Gastroesophageal sphincter (tissue), 3 donors: ENCODE measurements at regions not wholly inside any gene's neighbourhood (a gene's known extent, or its start where the extent isn't known, plus 50 kb on each side); places are given as distances from the start of the nearest gene placed in this dataset.

Source experiments
- EP300 ChIP-seq: sonication (generic); formaldehyde crosslinking; IDR thresholded peaks from one replicate; pipeline ENCODE4 v1.6.1; 2017; ENCODE audit warnings: antibody characterized with exemption, mild to moderate bottlenecking
- POLR2AphosphoS5 ChIP-seq: sonication (generic); formaldehyde crosslinking; IDR thresholded peaks from one replicate; pipeline ENCODE4 v1.6.1; 2017; ENCODE audit warnings: antibody characterized with exemption
- TF ChIP-seq, protein P1 (sequence below), 4 experiments: fragments of 200-600 bp in 2 of 4; fragments of 450-650 bp in 2 of 4; sonication (generic) in 1 of 4; IDR thresholded peaks; one replicate each; pipeline ENCODE4 v1.5.1; 2017 to 2019; ENCODE audit warnings: antibody characterized with exemption in 4 of 4, mild to moderate bottlenecking in 2 of 4, moderate library complexity in 2 of 4

DNA sequence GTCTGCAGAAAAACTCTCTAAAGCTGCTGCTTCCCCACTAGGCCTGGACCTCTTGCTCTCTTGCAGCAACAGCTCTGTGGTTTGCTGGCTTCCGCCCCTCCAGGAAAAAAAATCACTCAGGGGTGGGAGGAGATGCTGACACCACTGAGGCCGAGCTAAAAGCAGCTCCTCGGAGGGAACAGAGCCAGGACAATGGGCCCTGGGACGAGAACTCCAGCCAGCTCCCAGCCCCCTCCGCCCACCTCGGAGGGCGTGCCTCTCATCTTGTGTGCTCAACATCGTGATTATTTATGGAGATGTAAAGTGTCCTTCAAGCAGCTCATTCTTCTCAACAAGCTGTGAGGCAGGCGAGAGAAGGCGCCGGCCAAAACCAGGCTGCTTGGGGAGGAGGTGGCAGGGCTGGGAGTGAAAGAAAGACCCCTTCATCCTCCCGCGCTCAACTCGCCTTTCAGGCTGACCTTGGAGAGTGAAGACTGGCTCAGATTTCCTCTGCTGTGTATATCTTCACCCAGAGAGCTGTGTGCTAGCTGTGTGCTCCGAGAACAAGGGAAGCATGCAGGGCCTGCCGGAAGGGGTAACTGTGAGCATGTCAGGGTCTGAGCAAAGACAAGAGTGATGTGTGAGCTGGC lies 53.5 kb upstream of the LRFN2 start:
- TF ChIP-seq, protein P1, sequence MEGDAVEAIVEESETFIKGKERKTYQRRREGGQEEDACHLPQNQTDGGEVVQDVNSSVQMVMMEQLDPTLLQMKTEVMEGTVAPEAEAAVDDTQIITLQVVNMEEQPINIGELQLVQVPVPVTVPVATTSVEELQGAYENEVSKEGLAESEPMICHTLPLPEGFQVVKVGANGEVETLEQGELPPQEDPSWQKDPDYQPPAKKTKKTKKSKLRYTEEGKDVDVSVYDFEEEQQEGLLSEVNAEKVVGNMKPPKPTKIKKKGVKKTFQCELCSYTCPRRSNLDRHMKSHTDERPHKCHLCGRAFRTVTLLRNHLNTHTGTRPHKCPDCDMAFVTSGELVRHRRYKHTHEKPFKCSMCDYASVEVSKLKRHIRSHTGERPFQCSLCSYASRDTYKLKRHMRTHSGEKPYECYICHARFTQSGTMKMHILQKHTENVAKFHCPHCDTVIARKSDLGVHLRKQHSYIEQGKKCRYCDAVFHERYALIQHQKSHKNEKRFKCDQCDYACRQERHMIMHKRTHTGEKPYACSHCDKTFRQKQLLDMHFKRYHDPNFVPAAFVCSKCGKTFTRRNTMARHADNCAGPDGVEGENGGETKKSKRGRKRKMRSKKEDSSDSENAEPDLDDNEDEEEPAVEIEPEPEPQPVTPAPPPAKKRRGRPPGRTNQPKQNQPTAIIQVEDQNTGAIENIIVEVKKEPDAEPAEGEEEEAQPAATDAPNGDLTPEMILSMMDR (IDR thresholded peaks at IDR 0.05), result no peak
- TF ChIP-seq POLR2AphosphoS5, result no peak
- TF ChIP-seq EP300, result no peak
